ENCODE measurements at regions not wholly inside any gene's neighbourhood (a gene's known extent, or its start where the extent isn't known, plus 50 kb on each side); places are given as distances from the start of the nearest gene placed in this dataset.

DNA sequence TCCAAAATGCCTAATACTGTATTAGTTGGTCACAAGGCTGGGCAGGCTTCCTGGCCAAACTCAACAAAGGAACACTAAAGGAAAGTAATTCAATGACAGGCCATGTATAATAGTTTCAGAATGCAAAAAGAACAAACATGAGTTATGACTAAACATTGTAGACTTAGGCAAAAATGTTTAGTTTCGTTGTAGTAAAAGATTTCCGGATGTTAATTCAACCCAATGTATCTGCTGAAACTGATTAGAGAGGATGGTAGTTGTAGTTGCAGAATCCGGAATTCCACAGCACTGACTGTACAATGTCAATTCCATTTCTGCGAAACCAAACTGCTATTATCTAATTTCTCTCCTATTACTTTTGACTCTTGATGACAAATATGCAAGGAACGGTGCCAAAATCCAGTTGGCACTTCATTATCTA lies 117.9 kb upstream of the FST start:
- TF ChIP-seq, protein P1, sequence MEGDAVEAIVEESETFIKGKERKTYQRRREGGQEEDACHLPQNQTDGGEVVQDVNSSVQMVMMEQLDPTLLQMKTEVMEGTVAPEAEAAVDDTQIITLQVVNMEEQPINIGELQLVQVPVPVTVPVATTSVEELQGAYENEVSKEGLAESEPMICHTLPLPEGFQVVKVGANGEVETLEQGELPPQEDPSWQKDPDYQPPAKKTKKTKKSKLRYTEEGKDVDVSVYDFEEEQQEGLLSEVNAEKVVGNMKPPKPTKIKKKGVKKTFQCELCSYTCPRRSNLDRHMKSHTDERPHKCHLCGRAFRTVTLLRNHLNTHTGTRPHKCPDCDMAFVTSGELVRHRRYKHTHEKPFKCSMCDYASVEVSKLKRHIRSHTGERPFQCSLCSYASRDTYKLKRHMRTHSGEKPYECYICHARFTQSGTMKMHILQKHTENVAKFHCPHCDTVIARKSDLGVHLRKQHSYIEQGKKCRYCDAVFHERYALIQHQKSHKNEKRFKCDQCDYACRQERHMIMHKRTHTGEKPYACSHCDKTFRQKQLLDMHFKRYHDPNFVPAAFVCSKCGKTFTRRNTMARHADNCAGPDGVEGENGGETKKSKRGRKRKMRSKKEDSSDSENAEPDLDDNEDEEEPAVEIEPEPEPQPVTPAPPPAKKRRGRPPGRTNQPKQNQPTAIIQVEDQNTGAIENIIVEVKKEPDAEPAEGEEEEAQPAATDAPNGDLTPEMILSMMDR (IDR thresholded peaks at IDR 0.05; ENCODE audit: low read depth, low read length) = no peak
- TF ChIP-seq EZH2phosphoT487 (IDR thresholded peaks at IDR 0.05; ENCODE audit: low read depth) = no peak
- H3K27ac ChIP-seq (ENCODE audit: low read length) = no peak overlapping the region
- H3K9me3 ChIP-seq (ENCODE audit: insufficient read depth, low read length) = no peaks in the 10 kb centered on the region
- no peak overlapping the region for H3K4me3 ChIP-seq (ENCODE audit: low read length)
- no peak overlapping the region for H3K9ac ChIP-seq (ENCODE audit: low read length)
- no peaks in the 10 kb centered on the region for H3K36me3 ChIP-seq (replicated peaks; ENCODE audit: low read depth, low read length)
- H4K20me1 ChIP-seq (ENCODE audit: insufficient read depth, low read length) = no peaks in the 10 kb centered on the region
- H3K27me3 ChIP-seq (ENCODE audit: low read depth, low read length) = no peaks in the 10 kb centered on the region
- no peaks in the 10 kb centered on the region for H3K79me2 ChIP-seq (ENCODE audit: low read length)
- H2AFZ ChIP-seq (ENCODE audit: low read depth, low read length) = no peak overlapping the region
- no peak overlapping the region for H3K4me2 ChIP-seq (ENCODE audit: low read length)
- H3K4me1 ChIP-seq (ENCODE audit: low read length) = peaks cover 2% of the 10 kb centered on the region

DNA sequence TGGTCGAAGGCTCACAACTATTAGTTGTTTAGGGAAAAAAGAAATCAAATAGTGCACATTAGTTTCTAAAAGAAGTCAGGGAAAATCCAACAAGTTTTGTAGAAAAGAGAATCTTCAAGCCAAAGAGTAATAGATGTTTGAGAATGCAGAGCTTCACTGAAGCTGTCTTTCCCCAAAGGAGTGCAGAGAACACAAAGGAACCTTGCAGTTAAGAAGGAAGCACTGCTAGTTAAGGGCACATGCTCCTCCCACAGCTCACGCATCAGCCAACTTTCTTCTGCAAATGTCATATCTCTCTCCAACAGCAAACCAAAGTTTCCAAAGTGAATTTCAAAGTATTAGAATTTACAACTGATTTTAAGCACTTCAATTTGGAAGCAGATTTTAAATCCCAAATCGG lies 116.4 kb upstream of the FST start:
- Histone ChIP-seq H3K9ac (ENCODE audit: low read length) (no peak overlapping the region), H3K4me1 (ENCODE audit: low read length) (no peaks in the 10 kb centered on the region), H2AFZ (ENCODE audit: low read depth, low read length) (no peak overlapping the region), H3K79me2 (ENCODE audit: low read length) (no peaks in the 10 kb centered on the region), H3K27me3 (ENCODE audit: low read depth, low read length) (no peaks in the 10 kb centered on the region), H4K20me1 (ENCODE audit: insufficient read depth, low read length) (no peaks in the 10 kb centered on the region), H3K9me3 (ENCODE audit: insufficient read depth, low read length) (no peaks in the 10 kb centered on the region), H3K27ac (ENCODE audit: low read length) (no peak overlapping the region), H3K4me3 (ENCODE audit: low read length) (no peak overlapping the region), H3K36me3 (replicated peaks; ENCODE audit: low read depth, low read length) (no peaks in the 10 kb centered on the region), H3K4me2 (ENCODE audit: low read length) (no peak overlapping the region)
- TF ChIP-seq, protein P1 (IDR thresholded peaks at IDR 0.05; ENCODE audit: low read depth, low read length) = no peak

DNA sequence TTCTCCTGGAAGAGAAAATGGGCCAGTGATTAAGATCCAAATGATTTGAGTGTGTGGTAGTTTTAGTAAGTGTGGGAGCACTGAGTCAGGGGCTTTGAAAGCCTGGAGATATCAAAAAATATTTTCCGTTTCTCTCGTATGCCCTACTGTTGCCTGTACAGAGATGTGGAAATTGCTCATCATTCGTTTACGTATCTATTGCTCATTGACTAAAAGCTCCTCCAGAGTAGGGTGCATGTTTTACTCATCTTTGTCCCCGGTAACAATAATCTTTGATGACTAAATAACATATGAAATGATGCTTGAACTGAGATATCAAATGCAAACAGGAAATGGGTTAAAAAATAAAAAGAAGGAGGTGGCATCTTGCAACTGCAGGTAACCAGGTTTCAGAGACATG lies 114.2 kb upstream of the FST start:
- H3K9me3 ChIP-seq (ENCODE audit: insufficient read depth, low read length) = no peaks in the 10 kb centered on the region
- no peaks in the 10 kb centered on the region for H3K27me3 ChIP-seq (ENCODE audit: low read depth, low read length)
- H4K20me1 ChIP-seq (ENCODE audit: insufficient read depth, low read length) = no peaks in the 10 kb centered on the region
- no peak overlapping the region for H3K4me3 ChIP-seq (ENCODE audit: low read length)
- no peak overlapping the region for H3K4me2 ChIP-seq (ENCODE audit: low read length)
- no peaks in the 10 kb centered on the region for H3K4me1 ChIP-seq (ENCODE audit: low read length)
- H3K79me2 ChIP-seq (ENCODE audit: low read length) = no peaks in the 10 kb centered on the region
- no peak overlapping the region for H3K27ac ChIP-seq (ENCODE audit: low read length)
- H2AFZ ChIP-seq (ENCODE audit: low read depth, low read length) = no peak overlapping the region
- TF ChIP-seq, protein P1 (IDR thresholded peaks at IDR 0.05; ENCODE audit: low read depth, low read length) = no peak
- TF ChIP-seq EZH2phosphoT487 (IDR thresholded peaks at IDR 0.05; ENCODE audit: low read depth) = no peak
- no peaks in the 10 kb centered on the region for H3K36me3 ChIP-seq (replicated peaks; ENCODE audit: low read depth, low read length)
- no peak overlapping the region for H3K9ac ChIP-seq (ENCODE audit: low read length)

DNA sequence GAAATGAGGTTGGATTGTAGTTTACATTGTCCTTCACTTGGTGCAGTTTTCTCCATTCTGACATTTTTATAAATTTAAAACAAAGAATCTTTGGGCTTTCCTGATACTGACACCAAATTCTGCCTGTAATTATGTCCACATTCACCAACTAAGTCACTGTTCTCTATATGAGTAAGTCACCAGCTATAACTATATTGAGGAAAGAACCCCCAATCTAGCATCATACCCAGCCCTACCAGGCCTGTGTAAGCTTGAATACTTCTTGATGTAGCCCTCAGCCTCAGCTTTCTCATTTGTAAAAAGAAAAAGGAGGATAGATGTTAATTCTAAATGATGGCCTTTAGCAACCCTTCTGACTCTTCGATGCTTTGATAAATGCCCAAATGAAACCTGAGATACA lies 112.7 kb upstream of the FST start:
- no peaks in the 10 kb centered on the region for H3K79me2 ChIP-seq (ENCODE audit: low read length)
- no peak overlapping the region for H3K4me2 ChIP-seq (ENCODE audit: low read length)
- TF ChIP-seq, protein P1 (IDR thresholded peaks at IDR 0.05; ENCODE audit: low read depth, low read length) = no peak
- TF ChIP-seq EZH2phosphoT487 (IDR thresholded peaks at IDR 0.05; ENCODE audit: low read depth) = no peak
- no peaks in the 10 kb centered on the region for H3K9me3 ChIP-seq (ENCODE audit: insufficient read depth, low read length)
- no peaks in the 10 kb centered on the region for H3K27me3 ChIP-seq (ENCODE audit: low read depth, low read length)
- no peak overlapping the region for H3K4me3 ChIP-seq (ENCODE audit: low read length)
- H4K20me1 ChIP-seq (ENCODE audit: insufficient read depth, low read length) = no peaks in the 10 kb centered on the region
- H2AFZ ChIP-seq (ENCODE audit: low read depth, low read length) = no peak overlapping the region
- no peak overlapping the region for H3K9ac ChIP-seq (ENCODE audit: low read length)
- H3K27ac ChIP-seq (ENCODE audit: low read length) = no peak overlapping the region
- H3K4me1 ChIP-seq (ENCODE audit: low read length) = no peaks in the 10 kb centered on the region
- H3K36me3 ChIP-seq (replicated peaks; ENCODE audit: low read depth, low read length) = no peaks in the 10 kb centered on the region
